Thoracic aorta (tissue), 2 donors: ENCODE measurements at regions not wholly inside any gene's neighbourhood (a gene's known extent, or its start where the extent isn't known, plus 50 kb on each side); places are given as distances from the start of the nearest gene placed in this dataset.

Experiments used
- ATAC-seq: fragments of 150-250 bp; one replicate; pipeline ENCODE4 v1.8.0; 2017; ENCODE audit warnings: low read depth; ENCODE audit not compliant: insufficient number of reproducible peaks, low FRiP score
- DNase-seq: peaks from one replicate; pipeline ENCODE4 v3.0.0-alpha.2; 2020; ENCODE audit warnings: low spot score
- H3K27ac ChIP-seq, 2 donors: fragments of 200-600 bp; sonication (generic); 1 replicate in 1 of 2; 2 replicates in 1 of 2; pipeline ENCODE4 v1.5.1; 2016; ENCODE audit warnings: mild to moderate bottlenecking in 2 of 2, moderate library complexity in 2 of 2
- H3K27me3 ChIP-seq: fragments of 200-600 bp; sonication (generic); replicated peaks from 2 replicates; pipeline ENCODE4 v1.6.0; 2016; ENCODE audit warnings: mild to moderate bottlenecking; ENCODE audit not compliant: insufficient read depth
- H3K36me3 ChIP-seq: fragments of 200-600 bp; sonication (generic); one replicate; pipeline ENCODE4 v1.5.1; 2016
- H3K4me1 ChIP-seq, 2 donors: fragments of 200-600 bp; sonication (generic); 1 replicate in 1 of 2; 2 replicates in 1 of 2; pipeline versions ENCODE4 v1.5.1 to v1.6.0; 2016; ENCODE audit warnings: low read depth in 2 of 2, mild to moderate bottlenecking in 1 of 2; ENCODE audit not compliant: control insufficient read depth in 1 of 2
- H3K4me3 ChIP-seq: fragments of 200-600 bp; sonication (generic); 2 replicates; pipeline ENCODE4 v1.5.1; 2016; ENCODE audit warnings: mild to moderate bottlenecking
- H3K9me3 ChIP-seq: fragments of 200-600 bp; sonication (generic); 2 replicates; pipeline ENCODE4 v1.5.1; 2016
- TF ChIP-seq, protein P1 (sequence below): fragments of 200-600 bp; sonication (generic); IDR thresholded peaks from one replicate; pipeline ENCODE4 v1.5.1; 2019; ENCODE audit warnings: antibody characterized with exemption

DNA sequence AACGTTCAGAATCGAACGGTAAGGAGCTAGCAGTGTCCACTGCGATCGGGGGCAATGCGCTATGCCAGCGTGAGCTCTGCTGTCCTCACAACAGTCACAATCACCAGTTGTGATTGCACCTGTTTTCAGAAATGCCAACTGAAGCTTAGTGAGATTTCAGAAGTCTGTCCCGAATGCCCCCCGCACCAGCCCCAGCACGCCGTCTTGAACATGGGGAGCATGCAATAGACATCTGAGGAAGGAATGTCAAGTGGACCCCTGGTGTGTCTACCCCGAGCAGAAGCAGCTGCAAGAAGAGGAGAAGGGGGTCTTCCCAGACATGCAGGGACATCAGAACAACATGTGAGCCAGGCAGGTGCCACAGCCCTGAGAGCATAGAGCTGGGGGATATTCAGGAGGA lies 125.7 kb upstream of the CHST15 start:
- no peaks in the 10 kb centered on the region for H3K9me3 ChIP-seq
- no peak overlapping the region for H3K4me3 ChIP-seq
- peaks cover 15 to 35% of the 10 kb centered on the region in 2 donors for H3K4me1 ChIP-seq
- ATAC-seq (no peak), DNase-seq (no peak)
- H3K27ac ChIP-seq: no peak overlapping the region
- no peaks in the 10 kb centered on the region for H3K36me3 ChIP-seq
- TF ChIP-seq, protein P1, sequence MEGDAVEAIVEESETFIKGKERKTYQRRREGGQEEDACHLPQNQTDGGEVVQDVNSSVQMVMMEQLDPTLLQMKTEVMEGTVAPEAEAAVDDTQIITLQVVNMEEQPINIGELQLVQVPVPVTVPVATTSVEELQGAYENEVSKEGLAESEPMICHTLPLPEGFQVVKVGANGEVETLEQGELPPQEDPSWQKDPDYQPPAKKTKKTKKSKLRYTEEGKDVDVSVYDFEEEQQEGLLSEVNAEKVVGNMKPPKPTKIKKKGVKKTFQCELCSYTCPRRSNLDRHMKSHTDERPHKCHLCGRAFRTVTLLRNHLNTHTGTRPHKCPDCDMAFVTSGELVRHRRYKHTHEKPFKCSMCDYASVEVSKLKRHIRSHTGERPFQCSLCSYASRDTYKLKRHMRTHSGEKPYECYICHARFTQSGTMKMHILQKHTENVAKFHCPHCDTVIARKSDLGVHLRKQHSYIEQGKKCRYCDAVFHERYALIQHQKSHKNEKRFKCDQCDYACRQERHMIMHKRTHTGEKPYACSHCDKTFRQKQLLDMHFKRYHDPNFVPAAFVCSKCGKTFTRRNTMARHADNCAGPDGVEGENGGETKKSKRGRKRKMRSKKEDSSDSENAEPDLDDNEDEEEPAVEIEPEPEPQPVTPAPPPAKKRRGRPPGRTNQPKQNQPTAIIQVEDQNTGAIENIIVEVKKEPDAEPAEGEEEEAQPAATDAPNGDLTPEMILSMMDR: no peak
- H3K27me3 ChIP-seq: no peaks in the 10 kb centered on the region

DNA sequence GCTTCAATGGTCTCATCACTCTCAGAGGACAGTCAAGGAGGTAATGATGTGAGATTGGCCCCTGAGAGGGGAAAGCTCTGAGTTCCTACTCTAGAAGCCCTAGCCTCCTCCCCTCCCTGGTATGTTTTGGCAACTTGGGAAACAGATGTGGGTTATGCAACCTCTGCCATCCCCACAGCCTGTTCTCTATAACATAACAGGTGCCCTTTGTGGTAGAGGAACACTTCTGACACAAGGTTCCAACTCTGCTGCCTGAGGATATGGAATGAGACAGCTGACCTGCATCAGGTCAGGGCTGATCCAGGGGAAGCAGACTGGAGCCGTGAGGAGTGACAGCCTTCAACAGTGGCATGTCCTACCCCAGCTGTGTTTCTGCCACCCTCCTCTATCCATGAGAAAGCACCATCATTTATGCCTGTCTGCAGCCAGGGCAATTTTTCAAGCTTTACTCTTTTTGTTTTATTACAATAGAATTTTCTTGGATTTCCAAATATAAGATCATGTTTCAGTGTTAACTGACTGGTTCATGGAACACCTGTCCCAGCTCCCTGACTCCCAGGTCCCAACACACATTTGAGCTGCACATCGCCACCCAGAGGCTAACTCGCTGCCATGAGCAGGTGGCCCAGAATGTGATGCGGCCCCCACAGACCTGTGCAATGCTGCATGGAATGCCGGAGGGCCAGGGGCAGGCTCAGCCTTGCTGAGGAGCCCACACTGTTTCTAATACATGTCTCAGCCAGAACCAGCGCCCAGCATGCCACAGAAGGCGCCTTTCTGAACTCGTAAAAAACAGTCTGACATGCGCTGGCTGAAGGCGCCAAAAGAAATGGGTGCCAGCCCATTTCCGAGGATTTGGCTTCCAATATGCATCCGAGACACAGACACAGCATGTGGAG lies 124.8 kb upstream of the CHST15 start:
- H3K27me3 ChIP-seq: no peaks in the 10 kb centered on the region
- H3K4me1 ChIP-seq: peaks cover 15 to 28% of the 10 kb centered on the region in 2 donors
- no peaks in the 10 kb centered on the region for H3K36me3 ChIP-seq
- ATAC-seq: no peak
- DNase-seq: no peak
- no peaks in the 10 kb centered on the region for H3K9me3 ChIP-seq
- H3K27ac ChIP-seq: no peak overlapping the region
- TF ChIP-seq, protein P1: no peak
- H3K4me3 ChIP-seq: no peak overlapping the region

GRCh38 chr10:124217031-124217430 lies 123.6 kb upstream of the CHST15 start:
- DNase-seq (no peak), ATAC-seq (no peak)
- Histone ChIP-seq H3K27me3 (no peaks in the 10 kb centered on the region), H3K27ac (no peak overlapping the region), H3K9me3 (no peaks in the 10 kb centered on the region), H3K4me1 (peaks cover 12 to 17% of the 10 kb centered on the region in 2 donors), H3K36me3 (no peaks in the 10 kb centered on the region), H3K4me3 (no peak overlapping the region)
- TF ChIP-seq, protein P1: no peak

DNA sequence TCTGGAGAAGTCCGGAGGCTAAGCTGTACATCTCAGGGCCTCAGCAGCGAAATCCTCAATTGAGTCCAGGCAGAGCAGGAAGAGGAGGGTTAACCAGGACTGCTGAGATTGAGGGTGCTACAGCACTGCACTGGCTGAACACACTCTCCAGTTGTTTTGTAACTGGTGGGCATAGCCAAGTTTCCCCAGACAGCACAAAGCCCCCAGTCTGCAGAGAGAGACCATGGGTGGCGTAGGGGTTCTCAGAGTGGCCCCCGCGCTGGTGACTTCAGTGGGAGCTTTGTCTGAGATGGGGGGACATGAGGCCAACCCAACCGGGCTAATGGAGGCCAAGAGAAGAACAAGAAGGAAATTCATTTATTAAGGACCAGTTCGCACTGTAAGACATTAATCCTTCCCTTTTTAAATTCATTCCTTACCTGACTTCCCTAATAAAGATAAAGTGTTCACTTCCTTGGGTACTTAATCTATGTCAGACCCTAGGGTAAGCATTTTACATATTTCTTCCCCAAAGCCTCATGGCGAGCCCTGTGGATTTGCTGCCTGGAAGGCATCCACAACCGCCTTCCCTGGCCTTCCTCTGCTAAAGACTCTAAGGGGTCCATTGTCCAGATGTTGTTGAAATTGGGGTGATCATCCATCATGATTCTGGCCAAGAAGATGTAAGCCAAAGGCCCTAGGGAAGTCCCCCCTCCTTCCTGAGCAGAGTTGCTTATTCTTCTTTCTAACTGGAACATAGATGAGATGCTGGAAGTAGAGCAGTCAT lies 121.4 kb upstream of the CHST15 start:
- H3K9me3 ChIP-seq: no peaks in the 10 kb centered on the region
- DNase-seq (no peak), ATAC-seq (no peak)
- H3K4me3 ChIP-seq: no peak overlapping the region
- H3K27me3 ChIP-seq: no peaks in the 10 kb centered on the region
- no peak overlapping the region for H3K27ac ChIP-seq
- H3K36me3 ChIP-seq: no peaks in the 10 kb centered on the region
- no peaks in the 10 kb centered on the region for H3K4me1 ChIP-seq
- TF ChIP-seq, protein P1: no peak

GRCh38 chr10:124213899-124214510 lies 120.6 kb upstream of the CHST15 start:
- no peaks in the 10 kb centered on the region for H3K36me3 ChIP-seq
- TF ChIP-seq, protein P1: no peak
- DNase-seq (no peak), ATAC-seq (no peak)
- H3K9me3 ChIP-seq: no peaks in the 10 kb centered on the region
- no peaks in the 10 kb centered on the region for H3K4me1 ChIP-seq
- H3K27me3 ChIP-seq: no peaks in the 10 kb centered on the region
- no peak overlapping the region for H3K4me3 ChIP-seq
- no peak overlapping the region for H3K27ac ChIP-seq
